SU-DHL-6 (cell line): ENCODE measurements at regions not wholly inside any gene's neighbourhood (a gene's known extent, or its start where the extent isn't known, plus 50 kb on each side); places are given as distances from the start of the nearest gene placed in this dataset.

Experiments
- H2AFZ ChIP-seq: fragments of 200-600 bp; sonication (generic); 2 replicates; pipeline ENCODE4 v1.6.1; 2014; ENCODE audit warnings: low read depth, mild to moderate bottlenecking, moderate library complexity, mixed read lengths, antibody characterized with exemption, low read length; ENCODE audit not compliant: severe bottlenecking
- H3F3A ChIP-seq: fragments of 200-600 bp; shearing (Covaris generic); 2 replicates; pipeline ENCODE4 v1.6.0; 2016; ENCODE audit warnings: antibody characterized with exemption, mild to moderate bottlenecking; ENCODE audit not compliant: insufficient read depth
- H3K27ac ChIP-seq: fragments of 200-600 bp; sonication (generic); 2 replicates; pipeline ENCODE4 v1.5.1; 2016; ENCODE audit warnings: low read depth, mild to moderate bottlenecking, low read length, moderate library complexity, mixed read lengths
- H3K27me3 ChIP-seq: fragments of 200-600 bp; sonication (generic), shearing (Covaris generic); 2 replicates; pipeline ENCODE4 v1.6.0; 2014; ENCODE audit warnings: mild to moderate bottlenecking, low read length
- H3K36me3 ChIP-seq: fragments of 200-600 bp; sonication (generic); 2 replicates; pipeline ENCODE4 v1.6.1; 2014; ENCODE audit warnings: mild to moderate bottlenecking, low read length, mixed read lengths
- H3K4me2 ChIP-seq: fragments of 300-600, 200-600 bp; shearing (Covaris generic), sonication (generic); 2 replicates; pipeline ENCODE4 v1.6.0; 2014; ENCODE audit warnings: low read length, low read depth, mild to moderate bottlenecking; ENCODE audit not compliant: poor library complexity, severe bottlenecking
- H3K4me3 ChIP-seq: fragments of 200-600 bp; sonication (generic); 2 replicates; pipeline ENCODE4 v1.5.1; 2014; ENCODE audit warnings: antibody characterized with exemption, low read length, mild to moderate bottlenecking, mixed read lengths; ENCODE audit not compliant: insufficient read depth, poor library complexity, severe bottlenecking
- H3K79me2 ChIP-seq: fragments of 200-600 bp; sonication (generic); 2 replicates; pipeline ENCODE4 v1.6.1; 2014; ENCODE audit warnings: mild to moderate bottlenecking, low read length, moderate library complexity; ENCODE audit not compliant: insufficient read depth
- H3K9ac ChIP-seq: fragments of 200-600 bp; sonication (generic); 2 replicates; pipeline ENCODE4 v1.7.0; 2014; ENCODE audit warnings: mild to moderate bottlenecking, low read length
- H3K9me2 ChIP-seq: fragments of 200-600 bp; sonication (generic); replicated peaks from 2 replicates; pipeline ENCODE4 v1.6.1; 2014; ENCODE audit warnings: low read length; ENCODE audit not compliant: insufficient read depth
- H3K9me3 ChIP-seq: fragments of 200-600 bp; sonication (generic); 2 replicates; pipeline ENCODE4 v1.6.1; 2014; ENCODE audit warnings: low read length, mixed read lengths; ENCODE audit not compliant: insufficient read depth
- H4K20me1 ChIP-seq: fragments of 200-600 bp; sonication (generic); 2 replicates; pipeline ENCODE4 v1.6.1; 2014; ENCODE audit warnings: low read depth, mild to moderate bottlenecking, antibody characterized with exemption, low read length, moderate library complexity, mixed read lengths
- CTCF ChIP-seq: fragments of 200-600 bp; sonication (generic); IDR thresholded peaks from one replicate; pipeline ENCODE4 v1.5.1; 2017; ENCODE audit warnings: antibody characterized with exemption, mild to moderate bottlenecking, low read length, moderate library complexity; ENCODE audit not compliant: insufficient read depth, poor library complexity, severe bottlenecking
- EZH2phosphoT487 ChIP-seq: fragments of 200-600 bp; sonication (generic), shearing (Covaris generic); conservative IDR thresholded peaks from 2 replicates; pipeline ENCODE4 v1.6.1; 2018; ENCODE audit warnings: mild to moderate bottlenecking, antibody characterized with exemption, low read length, moderate library complexity, mixed read lengths

GRCh38 chr2:198452327-198452726 is 647.9 kb downstream of the PLCL1 start:
- no peaks in the 10 kb centered on the region for H4K20me1 ChIP-seq
- H3F3A ChIP-seq, result no peaks in the 10 kb centered on the region

GRCh38 chr2:198448789-198449188 is 644.4 kb downstream of the PLCL1 start:
- Histone ChIP-seq H3K79me2 (no peaks in the 10 kb centered on the region), H3K4me2 (no peak overlapping the region), H3K9me3 (no peaks in the 10 kb centered on the region), H3K36me3 (no peaks in the 10 kb centered on the region), H3F3A (no peaks in the 10 kb centered on the region), H3K27me3 (no peaks in the 10 kb centered on the region), H3K27ac (no peak overlapping the region), H4K20me1 (no peaks in the 10 kb centered on the region), H3K9me2 (no peaks in the 10 kb centered on the region), H3K4me3 (no peak overlapping the region), H3K9ac (no peak overlapping the region), H2AFZ (no peak overlapping the region)
- TF ChIP-seq EZH2phosphoT487, result no peak
- TF ChIP-seq CTCF, result no peak

More at GRCh38 chr2:198452327-198452726, 647.9 kb downstream of the PLCL1 start:
- Histone ChIP-seq H3K27me3 (no peaks in the 10 kb centered on the region; the same call in 1 of the 2 replicates), H3K4me2 (no peak overlapping the region), H3K79me2 (no peaks in the 10 kb centered on the region), H3K4me3 (no peak overlapping the region), H3K9ac (no peak overlapping the region), H3K36me3 (no peaks in the 10 kb centered on the region), H3K27ac (no peak overlapping the region), H3K9me3 (no peaks in the 10 kb centered on the region), H2AFZ (no peak overlapping the region), H3K9me2 (no peaks in the 10 kb centered on the region)
- no peak for TF ChIP-seq EZH2phosphoT487
- TF ChIP-seq CTCF, result no peak

GRCh38 chr2:198444800-198445287 is 640.5 kb downstream of the PLCL1 start:
- Histone ChIP-seq H3K79me2 (no peaks in the 10 kb centered on the region), H3K36me3 (no peaks in the 10 kb centered on the region), H3K9me2 (no peaks in the 10 kb centered on the region), H3K4me2 (no peak overlapping the region), H3K27ac (no peak overlapping the region), H2AFZ (no peak overlapping the region), H3K9me3 (no peaks in the 10 kb centered on the region), H4K20me1 (no peaks in the 10 kb centered on the region), H3F3A (no peaks in the 10 kb centered on the region), H3K4me3 (no peak overlapping the region), H3K27me3 (no peaks in the 10 kb centered on the region), H3K9ac (no peak overlapping the region)
- TF ChIP-seq EZH2phosphoT487, result no peak
- no peak for TF ChIP-seq CTCF
